K562 (cell line): ENCODE measurements at regions not wholly inside any gene's neighbourhood (a gene's known extent, or its start where the extent isn't known, plus 50 kb on each side); places are given as distances from the start of the nearest gene placed in this dataset.

ENCODE experiments used
- BHLHE40 ChIP-seq: IDR thresholded peaks from 2 replicates; pipeline ENCODE4 v1.6.1; 2011; ENCODE audit warnings: low read length, improper control_type of control experiment
- BMI1 ChIP-seq: fragments of 150-350 bp; IDR thresholded peaks from 2 replicates; pipeline ENCODE4 v1.6.1; 2014; ENCODE audit warnings: low read length
- CREB5 ChIP-seq: fragments of 250-450 bp; sonication (Bioruptor Pico); IDR thresholded peaks from 2 replicates; pipeline ENCODE4 v1.5.0; 2020; ENCODE audit warnings: mild to moderate bottlenecking
- CTCF ChIP-seq, 3 experiments: IDR thresholded peaks in 2 of 3; conservative IDR thresholded peaks in 1 of 3; 2 replicates each; pipeline ENCODE4 v1.5.1; 2011 to 2012; ENCODE audit warnings: low read length in 3 of 3, mild to moderate bottlenecking in 3 of 3, control low read depth in 2 of 3, improper control_type of control experiment in 1 of 3, inconsistent platforms in 1 of 3, low read depth in 1 of 3, mixed read lengths in 1 of 3, moderate library complexity in 1 of 3; ENCODE audit not compliant: insufficient read depth in 2 of 3
- DPF2 ChIP-seq: fragments of 450-650 bp; IDR thresholded peaks from 2 replicates; pipeline ENCODE4 v1.6.1; 2016
- ELF4 ChIP-seq: fragments of 450-650 bp; formaldehyde crosslinking; IDR thresholded peaks from 2 replicates; pipeline ENCODE4 v1.4.0; 2022; ENCODE audit warnings: missing genetic modification characterization
- ELK1 ChIP-seq: sonication (generic); formaldehyde crosslinking; IDR thresholded peaks from 2 replicates; pipeline ENCODE4 v1.8.1; 2022; ENCODE audit warnings: missing genetic modification reagents
- ID3 ChIP-seq, 2 experiments: fragments of 250-450 bp in 1 of 2; fragments of 450-650 bp in 1 of 2; sonication (Bioruptor Pico) in 1 of 2; IDR thresholded peaks; 2 replicates each; pipeline versions ENCODE4 v1.6.1 to v1.8.0; 2016 to 2021; ENCODE audit warnings: mild to moderate bottlenecking in 2 of 2, moderate library complexity in 2 of 2, missing compliant biosample characterization in 1 of 2, missing genetic modification characterization in 1 of 2
- KDM5B ChIP-seq: fragments of 200-600 bp; sonication (generic); IDR thresholded peaks from 2 replicates; pipeline ENCODE4 v1.6.1; 2012; ENCODE audit warnings: low read depth, mild to moderate bottlenecking, moderate library complexity, low read length, control low read depth, inconsistent platforms; ENCODE audit not compliant: insufficient replicate concordance
- NFXL1 ChIP-seq: fragments of 450-650 bp; formaldehyde crosslinking; IDR thresholded peaks from 2 replicates; pipeline ENCODE4 v1.4.0; 2021; ENCODE audit warnings: mild to moderate bottlenecking
- PCBP1 ChIP-seq: fragments of 200-400 bp; formaldehyde crosslinking; IDR thresholded peaks from 2 replicates; pipeline ENCODE4 v1.6.1; 2018; ENCODE audit warnings: mild to moderate bottlenecking, low read depth, low read length; ENCODE audit not compliant: poor library complexity, severe bottlenecking
- REST ChIP-seq, 2 experiments: fragments of 450-650 bp; formaldehyde crosslinking in 1 of 2; IDR thresholded peaks; 2 replicates each; pipeline versions ENCODE4 v1.4.0 to v1.6.1; 2014 to 2020; ENCODE audit warnings: mild to moderate bottlenecking in 2 of 2, borderline replicate concordance in 1 of 2, low read depth in 1 of 2
- USF2 ChIP-seq: sonication (generic); formaldehyde crosslinking; IDR thresholded peaks from 2 replicates; pipeline ENCODE4 v1.5.0; 2020; ENCODE audit warnings: missing genetic modification reagents
- ZNF280B ChIP-seq: fragments of 250-450 bp; sonication (Bioruptor Pico); IDR thresholded peaks from 2 replicates; pipeline ENCODE4 v1.5.1; 2021; ENCODE audit warnings: mild to moderate bottlenecking

- TF ChIP-seq CTCF (IDR thresholded peaks at IDR 0.05 in 2 of 3, conservative IDR thresholded peaks at IDR 0.05 in 1 of 3; ENCODE audit: insufficient read depth in 2 of 3, low read depth in 1 of 3, low read length in 3 of 3), result no peak
- no peak for TF ChIP-seq NFXL1 (CRISPR knock-in tag)
- no peak for TF ChIP-seq USF2 (CRISPR knock-in tag)
- no peak for TF ChIP-seq ELK1 (CRISPR knock-in tag)
- no peak for TF ChIP-seq PCBP1
- no peak for TF ChIP-seq BMI1
- TF ChIP-seq ZNF280B, result no peak
- no peak for TF ChIP-seq DPF2
- no peak for TF ChIP-seq REST (IDR thresholded peaks at IDR 0.05; ENCODE audit: borderline replicate concordance)
- no peak for TF ChIP-seq REST (CRISPR knock-in tag; IDR thresholded peaks at IDR 0.05; ENCODE audit: low read depth)
- TF ChIP-seq KDM5B, result no peak
- no peak for TF ChIP-seq ID3 (CRISPR knock-in tag; IDR thresholded peaks at IDR 0.05)
- no peak for TF ChIP-seq ID3 (tag; IDR thresholded peaks at IDR 0.05)
- TF ChIP-seq CREB5 (CRISPR knock-in tag), result no peak
- no peak for TF ChIP-seq ELF4 (CRISPR knock-in tag)
- TF ChIP-seq BHLHE40, result no peak
Measured at GRCh38 chr7:69282946-69283345, 315.3 kb upstream of the AUTS2 start.
